Body of pancreas (tissue), 4 donors: ENCODE measurements at regions not wholly inside any gene's neighbourhood (a gene's known extent, or its start where the extent isn't known, plus 50 kb on each side); places are given as distances from the start of the nearest gene placed in this dataset.

Experiments
- POLR2A ChIP-seq, 3 donors: fragments of 450-650 bp; IDR thresholded peaks; one replicate each; pipeline ENCODE4 v1.6.1; 2016; ENCODE audit warnings: antibody characterized with exemption in 3 of 3, mild to moderate bottlenecking in 2 of 3
- TF ChIP-seq, protein P1 (sequence below), 7 experiments: fragments of 450-650 bp in 4 of 7; fragments of 200-600 bp in 3 of 7; sonication (generic) in 3 of 7; IDR thresholded peaks; one replicate each; pipeline ENCODE4 v1.5.1; 2016 to 2019; ENCODE audit warnings: antibody characterized with exemption in 7 of 7

DNA sequence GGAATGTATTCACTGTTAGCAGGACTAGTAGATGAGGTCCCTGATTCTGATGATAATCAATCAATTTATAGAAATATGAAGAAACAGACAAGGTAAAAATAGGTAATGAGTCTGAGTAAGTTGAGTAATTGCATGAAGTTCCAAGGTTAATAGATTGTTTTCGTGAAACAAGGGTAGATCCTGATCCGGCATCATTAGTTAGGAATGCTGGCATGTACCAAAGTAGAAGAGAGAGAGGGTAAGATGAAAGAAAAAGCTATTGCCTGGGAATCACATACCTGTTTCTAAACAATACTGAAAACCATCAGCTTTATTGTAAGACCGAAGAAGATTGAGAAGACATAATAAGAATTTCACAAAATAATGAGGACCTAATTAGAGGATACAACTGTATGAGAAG lies 118.1 kb upstream of the ARPP21 start:
- TF ChIP-seq, protein P1, sequence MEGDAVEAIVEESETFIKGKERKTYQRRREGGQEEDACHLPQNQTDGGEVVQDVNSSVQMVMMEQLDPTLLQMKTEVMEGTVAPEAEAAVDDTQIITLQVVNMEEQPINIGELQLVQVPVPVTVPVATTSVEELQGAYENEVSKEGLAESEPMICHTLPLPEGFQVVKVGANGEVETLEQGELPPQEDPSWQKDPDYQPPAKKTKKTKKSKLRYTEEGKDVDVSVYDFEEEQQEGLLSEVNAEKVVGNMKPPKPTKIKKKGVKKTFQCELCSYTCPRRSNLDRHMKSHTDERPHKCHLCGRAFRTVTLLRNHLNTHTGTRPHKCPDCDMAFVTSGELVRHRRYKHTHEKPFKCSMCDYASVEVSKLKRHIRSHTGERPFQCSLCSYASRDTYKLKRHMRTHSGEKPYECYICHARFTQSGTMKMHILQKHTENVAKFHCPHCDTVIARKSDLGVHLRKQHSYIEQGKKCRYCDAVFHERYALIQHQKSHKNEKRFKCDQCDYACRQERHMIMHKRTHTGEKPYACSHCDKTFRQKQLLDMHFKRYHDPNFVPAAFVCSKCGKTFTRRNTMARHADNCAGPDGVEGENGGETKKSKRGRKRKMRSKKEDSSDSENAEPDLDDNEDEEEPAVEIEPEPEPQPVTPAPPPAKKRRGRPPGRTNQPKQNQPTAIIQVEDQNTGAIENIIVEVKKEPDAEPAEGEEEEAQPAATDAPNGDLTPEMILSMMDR (IDR thresholded peaks at IDR 0.05), result no peak
- TF ChIP-seq POLR2A (IDR thresholded peaks at IDR 0.05), result no peak
